ENCODE measurements at regions not wholly inside any gene's neighbourhood (a gene's known extent, or its start where the extent isn't known, plus 50 kb on each side); places are given as distances from the start of the nearest gene placed in this dataset.

- Histone ChIP-seq H3K4me3 (ENCODE audit: low read length) (no peak overlapping the region), H3K4me1 (ENCODE audit: control insufficient read depth, insufficient read depth, low read length) (no peaks in the 10 kb centered on the region), H3K27ac (ENCODE audit: low read depth, low read length) (no peak overlapping the region), H3K36me3 (ENCODE audit: control insufficient read depth, insufficient read depth, low read length) (no peaks in the 10 kb centered on the region), H3K9ac (ENCODE audit: extremely low read depth, low read length, poor library complexity, severe bottlenecking) (no peak overlapping the region), H3K9me3 (ENCODE audit: control insufficient read depth, low read length) (peaks cover 4% of the 10 kb centered on the region), H3K27me3 (ENCODE audit: control insufficient read depth, insufficient read depth, low read length, poor library complexity, severe bottlenecking) (peaks cover 7% of the 10 kb centered on the region)
- no peak overlapping the region for H3K4me3 Mint-ChIP-seq
- peaks cover 16% of the 10 kb centered on the region for H3K27me3 Mint-ChIP-seq (ENCODE audit: insufficient read depth)
- peaks cover 2% of the 10 kb centered on the region for H3K9me3 Mint-ChIP-seq
- DNase-seq = no peak
- no peak for TF ChIP-seq CTCF (conservative IDR thresholded peaks at IDR 0.05)
- WGBS, 2 experiments (ENCODE audit: insufficient coverage in 1 of 2, insufficient read length in 1 of 2) = 86 to 100% methylated on average over 3 of the region's 3 CpGs
- H3K4me1 Mint-ChIP-seq = peaks cover 5% of the 10 kb centered on the region
- H3K36me3 Mint-ChIP-seq (ENCODE audit: low read depth) = no peaks in the 10 kb centered on the region
- H3K27ac Mint-ChIP-seq = no peak overlapping the region
Observed at GRCh38 chr20:56993020-56993559, 273.4 kb downstream of the BMP7 start.

DNA sequence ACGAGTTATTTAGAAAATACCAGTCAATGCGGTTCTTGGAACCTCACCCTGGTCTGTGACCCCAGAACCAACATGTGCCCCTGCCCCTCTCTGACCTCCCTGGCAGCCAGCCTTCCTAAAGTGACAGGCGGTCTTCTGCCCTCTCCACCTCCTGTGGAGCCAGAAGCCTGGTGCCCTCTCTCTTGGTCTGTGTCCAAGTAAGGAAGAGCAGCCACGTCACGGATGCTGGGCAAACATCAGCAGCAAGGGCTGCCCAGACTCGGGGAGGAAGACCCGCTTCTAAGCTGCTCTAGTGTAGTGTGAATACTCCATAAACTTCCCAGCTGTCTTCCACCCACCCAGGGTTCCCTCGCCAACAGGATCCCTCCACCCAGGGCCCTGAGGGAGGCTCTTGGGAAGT is 272.4 kb downstream of the BMP7 start:
- no peak for DNase-seq
- Mint-ChIP-seq H3K4me1 (peaks cover 4% of the 10 kb centered on the region), H3K27me3 (ENCODE audit: insufficient read depth) (peaks cover 13% of the 10 kb centered on the region), H3K36me3 (ENCODE audit: low read depth) (no peaks in the 10 kb centered on the region), H3K27ac (no peak overlapping the region), H3K9me3 (peaks cover 11% of the 10 kb centered on the region), H3K4me3 (no peak overlapping the region)
- Histone ChIP-seq H3K9ac (ENCODE audit: extremely low read depth, low read length, poor library complexity, severe bottlenecking) (no peak overlapping the region), H3K4me1 (ENCODE audit: control insufficient read depth, insufficient read depth, low read length) (no peaks in the 10 kb centered on the region), H3K4me3 (ENCODE audit: low read length) (no peak overlapping the region), H3K36me3 (ENCODE audit: control insufficient read depth, insufficient read depth, low read length) (no peaks in the 10 kb centered on the region), H3K9me3 (ENCODE audit: control insufficient read depth, low read length) (peaks cover 13% of the 10 kb centered on the region), H3K27ac (ENCODE audit: low read depth, low read length) (no peak overlapping the region), H3K27me3 (ENCODE audit: control insufficient read depth, insufficient read depth, low read length, poor library complexity, severe bottlenecking) (no peaks in the 10 kb centered on the region)
- 83 to 90% methylated on average over 2 to 8 of the region's 8 CpGs for WGBS, 2 experiments (ENCODE audit: insufficient coverage in 1 of 2, insufficient read length in 1 of 2)
- TF ChIP-seq CTCF (conservative IDR thresholded peaks at IDR 0.05) = no peak

DNA sequence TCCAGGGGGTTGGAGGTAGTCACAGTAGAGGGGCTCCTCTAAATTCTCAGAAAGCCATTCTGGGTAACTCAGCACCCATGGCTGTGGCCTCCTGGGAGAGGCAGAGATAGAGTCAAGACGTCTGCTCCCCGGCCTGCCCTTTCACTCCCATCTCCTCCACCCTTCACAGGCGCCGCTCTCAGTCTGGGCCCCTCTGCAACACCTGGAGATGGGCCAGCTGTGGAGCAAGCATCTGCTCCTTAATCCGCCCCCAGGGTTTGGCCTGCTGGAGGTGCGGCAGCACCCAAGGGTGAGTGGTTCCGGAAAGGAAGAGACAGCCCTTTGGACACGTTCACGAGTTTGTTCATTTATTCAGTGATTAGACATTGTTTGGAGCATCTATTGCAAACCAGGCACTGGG is 271.3 kb downstream of the BMP7 start:
- no peaks in the 10 kb centered on the region for H3K36me3 Mint-ChIP-seq (ENCODE audit: low read depth)

More for the DNA sequence above, 271.3 kb downstream of the BMP7 start:
- no peak for DNase-seq
- 92 to 97% methylated on average over 5 to 9 of the region's 9 CpGs for WGBS, 2 experiments (ENCODE audit: insufficient coverage in 1 of 2, insufficient read length in 1 of 2)
- H3K9me3 ChIP-seq (ENCODE audit: control insufficient read depth, low read length) = peaks cover 21% of the 10 kb centered on the region
- H3K4me1 ChIP-seq (ENCODE audit: control insufficient read depth, insufficient read depth, low read length) = no peaks in the 10 kb centered on the region
- no peak overlapping the region for H3K27ac Mint-ChIP-seq
- TF ChIP-seq CTCF (conservative IDR thresholded peaks at IDR 0.05) = no peak
- H3K36me3 ChIP-seq (ENCODE audit: control insufficient read depth, insufficient read depth, low read length) = no peaks in the 10 kb centered on the region
- H3K27me3 Mint-ChIP-seq (ENCODE audit: insufficient read depth) = peaks cover 13% of the 10 kb centered on the region
- peaks cover 4% of the 10 kb centered on the region for H3K4me1 Mint-ChIP-seq
- H3K4me3 Mint-ChIP-seq = no peak overlapping the region
- no peak overlapping the region for H3K9ac ChIP-seq (ENCODE audit: extremely low read depth, low read length, poor library complexity, severe bottlenecking)
- H3K27me3 ChIP-seq (ENCODE audit: control insufficient read depth, insufficient read depth, low read length, poor library complexity, severe bottlenecking) = no peaks in the 10 kb centered on the region
- no peak overlapping the region for H3K27ac ChIP-seq (ENCODE audit: low read depth, low read length)
- H3K4me3 ChIP-seq (ENCODE audit: low read length) = no peak overlapping the region
- H3K9me3 Mint-ChIP-seq = peaks cover 21% of the 10 kb centered on the region

Data from endodermal cell (in vitro differentiated cells).